ENCODE measurements at regions not wholly inside any gene's neighbourhood (a gene's known extent, or its start where the extent isn't known, plus 50 kb on each side); places are given as distances from the start of the nearest gene placed in this dataset.

- TF ChIP-seq CTCFL (IDR thresholded peaks at IDR 0.05; ENCODE audit: borderline replicate concordance, insufficient read depth, low read depth, low read length, poor library complexity, severe bottlenecking), result no peak
These were observed 64.0 kb downstream of the CYB561 start (continued) for GRCh38 chr17:63382136-63382535.
